A673 (cell line): ENCODE measurements at regions not wholly inside any gene's neighbourhood (a gene's known extent, or its start where the extent isn't known, plus 50 kb on each side); places are given as distances from the start of the nearest gene placed in this dataset.

Source experiments
- BruUV-seq: library from RNA; stranded (reverse); fragments of 400-500 nt; replicated peaks from 2 replicates; lab custom pipeline; 2021; lab: Mats Ljungman, UMichigan
- CTCF ChIA-PET: fragments of 300-600 bp; sonication (Branson Sonifier 250); formaldehyde crosslinking; loops from one replicate; lab custom pipeline; 2022; ENCODE audit warnings: antibody characterized with exemption; lab: Charles Lee
- POLR2A ChIA-PET: fragments of 300-600 bp; sonication (Branson Sonifier 250); formaldehyde crosslinking; loops from one replicate; lab custom pipeline; 2022; ENCODE audit warnings: antibody characterized with exemption; ENCODE audit not compliant: low non-redundant PET; lab: Charles Lee
- DNase-seq: peaks from one replicate; pipeline ENCODE4 v3.0.0-alpha.2; 2015; ENCODE audit warnings: low spot score
- H3K27ac ChIP-seq: fragments of 200-600 bp; sonication (generic); 2 replicates; pipeline ENCODE4 v1.5.1; 2016; ENCODE audit warnings: mixed run types, low read depth, mild to moderate bottlenecking, mixed read lengths, antibody characterized with exemption, low read length; ENCODE audit not compliant: poor library complexity, severe bottlenecking
- H3K27me3 ChIP-seq: fragments of 200-600 bp; sonication (generic); replicated peaks from 2 replicates; pipeline ENCODE4 v1.6.1; 2017; ENCODE audit warnings: mixed run types, low read depth, mild to moderate bottlenecking, mixed read lengths, antibody characterized with exemption, low read length; ENCODE audit not compliant: insufficient read depth, poor library complexity
- H3K36me3 ChIP-seq: fragments of 200-600 bp; sonication (generic); 2 replicates; pipeline ENCODE4 v1.6.1; 2016; ENCODE audit warnings: mixed run types, mild to moderate bottlenecking, mixed read lengths, antibody characterized with exemption, low read length; ENCODE audit not compliant: insufficient read depth, poor library complexity, severe bottlenecking
- H3K4me1 ChIP-seq: fragments of 200-600 bp; sonication (generic); 2 replicates; pipeline ENCODE4 v1.6.1; 2017; ENCODE audit warnings: mixed run types, mild to moderate bottlenecking, mixed read lengths, antibody characterized with exemption, low read length; ENCODE audit not compliant: insufficient read depth, poor library complexity, severe bottlenecking
- H3K4me3 ChIP-seq: fragments of 200-600 bp; sonication (generic); 2 replicates; pipeline ENCODE4 v1.5.1; 2016; ENCODE audit warnings: low read depth, mixed run types, mild to moderate bottlenecking, mixed read lengths, low read length; ENCODE audit not compliant: poor library complexity, severe bottlenecking
- H3K9me3 ChIP-seq: fragments of 200-600 bp; sonication (generic); 2 replicates; pipeline ENCODE4 v1.6.1; 2016; ENCODE audit warnings: mixed run types, low read depth, mild to moderate bottlenecking, mixed read lengths, antibody characterized with exemption, low read length; ENCODE audit not compliant: poor library complexity, severe bottlenecking
- EZH2 ChIP-seq: fragments of 200-600 bp; sonication (generic); IDR thresholded peaks from 2 replicates; pipeline ENCODE4 v1.6.1; 2017; ENCODE audit warnings: borderline replicate concordance, low read depth, mild to moderate bottlenecking, mixed read lengths, antibody characterized with exemption, low read length; ENCODE audit not compliant: poor library complexity, severe bottlenecking
- intact Hi-C: fragments of 100-400 bp; cut with micrococcal nuclease; formaldehyde crosslinking; loops from one replicate; pipeline ENCODE4 v1.10.0; 2022; ENCODE audit not compliant: unreplicated experiment
- TF ChIP-seq, protein P1 (sequence below): fragments of 300-800, 200-600 bp; sonication (generic); conservative IDR thresholded peaks from 2 replicates; pipeline ENCODE4 v1.5.1; 2017; ENCODE audit warnings: low read depth, mild to moderate bottlenecking, antibody characterized with exemption, low read length, moderate library complexity, mixed read lengths

GRCh38 chr18:53947092-53947640 lies 277.3 kb downstream of the MBD2 start:
- H3K4me1 ChIP-seq = no peaks in the 10 kb centered on the region
- no peak for DNase-seq
- POLR2A ChIA-PET = no interaction called here
- no TSS peak for BruUV-seq
- intact Hi-C loops = no loop called here
- TF ChIP-seq, protein P1, sequence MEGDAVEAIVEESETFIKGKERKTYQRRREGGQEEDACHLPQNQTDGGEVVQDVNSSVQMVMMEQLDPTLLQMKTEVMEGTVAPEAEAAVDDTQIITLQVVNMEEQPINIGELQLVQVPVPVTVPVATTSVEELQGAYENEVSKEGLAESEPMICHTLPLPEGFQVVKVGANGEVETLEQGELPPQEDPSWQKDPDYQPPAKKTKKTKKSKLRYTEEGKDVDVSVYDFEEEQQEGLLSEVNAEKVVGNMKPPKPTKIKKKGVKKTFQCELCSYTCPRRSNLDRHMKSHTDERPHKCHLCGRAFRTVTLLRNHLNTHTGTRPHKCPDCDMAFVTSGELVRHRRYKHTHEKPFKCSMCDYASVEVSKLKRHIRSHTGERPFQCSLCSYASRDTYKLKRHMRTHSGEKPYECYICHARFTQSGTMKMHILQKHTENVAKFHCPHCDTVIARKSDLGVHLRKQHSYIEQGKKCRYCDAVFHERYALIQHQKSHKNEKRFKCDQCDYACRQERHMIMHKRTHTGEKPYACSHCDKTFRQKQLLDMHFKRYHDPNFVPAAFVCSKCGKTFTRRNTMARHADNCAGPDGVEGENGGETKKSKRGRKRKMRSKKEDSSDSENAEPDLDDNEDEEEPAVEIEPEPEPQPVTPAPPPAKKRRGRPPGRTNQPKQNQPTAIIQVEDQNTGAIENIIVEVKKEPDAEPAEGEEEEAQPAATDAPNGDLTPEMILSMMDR = no peak
- CTCF ChIA-PET = no interaction called here
- no peak overlapping the region for H3K4me3 ChIP-seq
- peaks cover 8% of the 10 kb centered on the region for H3K9me3 ChIP-seq
- no peaks in the 10 kb centered on the region for H3K36me3 ChIP-seq
- H3K27me3 ChIP-seq = no peaks in the 10 kb centered on the region
- no peak overlapping the region for H3K27ac ChIP-seq

DNA sequence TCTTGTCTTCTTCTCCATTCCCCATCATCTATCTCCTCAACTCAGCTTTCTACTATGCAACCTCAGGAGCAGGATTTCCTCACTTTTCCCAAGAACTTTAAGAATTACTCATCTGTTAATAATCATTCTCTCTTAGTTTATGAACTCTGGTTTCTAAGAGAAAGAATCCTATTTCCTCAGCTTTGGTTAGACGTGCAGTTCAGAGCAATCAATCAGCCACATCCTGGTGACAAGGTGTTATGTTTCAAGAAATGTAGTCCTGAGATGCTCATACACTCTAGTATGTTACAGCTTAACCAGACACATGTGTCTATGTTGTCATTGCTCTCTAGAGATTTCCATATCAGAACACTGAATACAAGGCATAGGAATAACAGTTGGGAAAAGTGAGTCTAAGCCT lies 277.9 kb downstream of the MBD2 start:
- Histone ChIP-seq H3K9me3 (peaks cover 8% of the 10 kb centered on the region), H3K27me3 (no peaks in the 10 kb centered on the region), H3K36me3 (no peaks in the 10 kb centered on the region), H3K4me1 (no peaks in the 10 kb centered on the region), H3K27ac (no peak overlapping the region), H3K4me3 (no peak overlapping the region)
- ChIA-PET CTCF (no interaction called here), POLR2A (no interaction called here)
- no peak for DNase-seq
- intact Hi-C loops = no loop called here
- BruUV-seq = no TSS peak
- TF ChIP-seq, protein P1 = no peak
- TF ChIP-seq EZH2 = no peak

GRCh38 chr18:53944721-53945120 lies 279.7 kb downstream of the MBD2 start:
- Histone ChIP-seq H3K36me3 (no peaks in the 10 kb centered on the region), H3K27ac (no peak overlapping the region), H3K4me3 (no peak overlapping the region), H3K9me3 (peaks cover 8% of the 10 kb centered on the region), H3K4me1 (no peaks in the 10 kb centered on the region), H3K27me3 (no peaks in the 10 kb centered on the region)
- CTCF ChIA-PET = no interaction called here
- TF ChIP-seq EZH2 = no peak
- TF ChIP-seq, protein P1 = no peak
- no TSS peak for BruUV-seq
- intact Hi-C loops = no loop called here
- DNase-seq = no peak
- POLR2A ChIA-PET = no interaction called here
